Thyroid gland (tissue), 4 donors: ENCODE measurements at regions not wholly inside any gene's neighbourhood (a gene's known extent, or its start where the extent isn't known, plus 50 kb on each side); places are given as distances from the start of the nearest gene placed in this dataset.

ENCODE experiments used
- DNase-seq, 2 donors: peaks; one replicate each; pipeline ENCODE4 v3.0.0-alpha.2; 2019
- H3K27ac ChIP-seq, 3 donors: fragments of 200-600 bp; sonication (generic); 1 replicate in 2 of 3; 2 replicates in 1 of 3; pipeline ENCODE4 v1.5.1; 2016 to 2019; ENCODE audit warnings: mild to moderate bottlenecking in 1 of 3, moderate library complexity in 1 of 3
- H3K27me3 ChIP-seq: fragments of 200-600 bp; sonication (generic); one replicate; pipeline ENCODE4 v1.5.1; 2019
- H3K36me3 ChIP-seq, 2 donors: fragments of 200-600 bp; sonication (generic); one replicate each; pipeline ENCODE4 v1.5.1; 2016 to 2019
- H3K4me1 ChIP-seq, 2 donors: fragments of 200-600 bp; sonication (generic); one replicate each; pipeline ENCODE4 v1.5.1; 2017 to 2019
- H3K4me3 ChIP-seq, 3 donors: fragments of 200-600 bp; sonication (generic); replicated peaks in 1 of 3; 1 replicate in 2 of 3; 2 replicates in 1 of 3; pipeline ENCODE4 v1.5.1; 2016; ENCODE audit warnings: mild to moderate bottlenecking in 1 of 3
- H3K9me3 ChIP-seq: fragments of 200-600 bp; sonication (generic); one replicate; pipeline ENCODE4 v1.5.1; 2017
- POLR2A ChIP-seq, 2 donors: fragments of 450-650 bp; IDR thresholded peaks; one replicate each; pipeline ENCODE4 v1.6.1; 2017; ENCODE audit warnings: antibody characterized with exemption in 2 of 2, mild to moderate bottlenecking in 2 of 2, moderate library complexity in 1 of 2
- WGBS, 2 donors: methylation state at CpG; one replicate each; pipeline ENCODE4 v1.1.5; 2017; 5-methylcytosine and 5-hydroxymethylcytosine counted together
- intact Hi-C: fragments of 100-400 bp; cut with DNase I; formaldehyde crosslinking; loops from one replicate; pipeline ENCODE4 v1.15.1; 2023
- TF ChIP-seq, protein P1 (sequence below), 6 experiments: fragments of 200-600 bp in 3 of 6; fragments of 450-650 bp in 3 of 6; sonication (generic) in 3 of 6; IDR thresholded peaks; one replicate each; pipeline ENCODE4 v1.5.1; 2016 to 2019; ENCODE audit warnings: antibody characterized with exemption in 6 of 6, mild to moderate bottlenecking in 2 of 6, inconsistent platforms in 1 of 6, moderate library complexity in 1 of 6

DNA sequence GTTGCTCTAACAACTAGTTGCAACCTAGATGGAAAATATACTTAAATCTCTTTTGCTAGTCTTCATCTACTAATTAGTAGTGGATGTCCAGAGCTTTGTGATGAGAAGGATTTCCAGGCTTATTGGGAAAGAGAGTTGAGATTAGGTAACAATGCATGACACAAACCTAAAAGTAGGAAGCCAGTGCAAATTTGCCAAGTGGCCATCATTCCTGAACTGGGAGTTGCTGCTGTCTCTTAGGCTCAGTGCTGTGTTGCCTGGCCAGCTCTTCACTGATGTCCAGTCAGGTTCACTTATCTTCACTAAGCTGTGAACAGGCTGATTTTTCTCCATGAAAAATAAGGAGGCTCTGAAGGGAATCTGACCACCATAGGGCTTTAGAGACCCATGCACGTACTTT, 105.6 kb upstream of the AMOT start:
- intact Hi-C loops = no loop called here
- Histone ChIP-seq H3K27me3 (no peaks in the 10 kb centered on the region), H3K27ac (no peak overlapping the region), H3K36me3 (no peaks in the 10 kb centered on the region), H3K4me3 (no peak overlapping the region), H3K4me1 (no peaks in the 10 kb centered on the region), H3K9me3 (no peaks in the 10 kb centered on the region)
- WGBS, 2 donors = 85 to 89% methylated on average over 1 of the region's 1 CpG
- TF ChIP-seq, protein P1, sequence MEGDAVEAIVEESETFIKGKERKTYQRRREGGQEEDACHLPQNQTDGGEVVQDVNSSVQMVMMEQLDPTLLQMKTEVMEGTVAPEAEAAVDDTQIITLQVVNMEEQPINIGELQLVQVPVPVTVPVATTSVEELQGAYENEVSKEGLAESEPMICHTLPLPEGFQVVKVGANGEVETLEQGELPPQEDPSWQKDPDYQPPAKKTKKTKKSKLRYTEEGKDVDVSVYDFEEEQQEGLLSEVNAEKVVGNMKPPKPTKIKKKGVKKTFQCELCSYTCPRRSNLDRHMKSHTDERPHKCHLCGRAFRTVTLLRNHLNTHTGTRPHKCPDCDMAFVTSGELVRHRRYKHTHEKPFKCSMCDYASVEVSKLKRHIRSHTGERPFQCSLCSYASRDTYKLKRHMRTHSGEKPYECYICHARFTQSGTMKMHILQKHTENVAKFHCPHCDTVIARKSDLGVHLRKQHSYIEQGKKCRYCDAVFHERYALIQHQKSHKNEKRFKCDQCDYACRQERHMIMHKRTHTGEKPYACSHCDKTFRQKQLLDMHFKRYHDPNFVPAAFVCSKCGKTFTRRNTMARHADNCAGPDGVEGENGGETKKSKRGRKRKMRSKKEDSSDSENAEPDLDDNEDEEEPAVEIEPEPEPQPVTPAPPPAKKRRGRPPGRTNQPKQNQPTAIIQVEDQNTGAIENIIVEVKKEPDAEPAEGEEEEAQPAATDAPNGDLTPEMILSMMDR (IDR thresholded peaks at IDR 0.05) = no peak
- no peak for TF ChIP-seq POLR2A (IDR thresholded peaks at IDR 0.05)
- DNase-seq = no peak

DNA sequence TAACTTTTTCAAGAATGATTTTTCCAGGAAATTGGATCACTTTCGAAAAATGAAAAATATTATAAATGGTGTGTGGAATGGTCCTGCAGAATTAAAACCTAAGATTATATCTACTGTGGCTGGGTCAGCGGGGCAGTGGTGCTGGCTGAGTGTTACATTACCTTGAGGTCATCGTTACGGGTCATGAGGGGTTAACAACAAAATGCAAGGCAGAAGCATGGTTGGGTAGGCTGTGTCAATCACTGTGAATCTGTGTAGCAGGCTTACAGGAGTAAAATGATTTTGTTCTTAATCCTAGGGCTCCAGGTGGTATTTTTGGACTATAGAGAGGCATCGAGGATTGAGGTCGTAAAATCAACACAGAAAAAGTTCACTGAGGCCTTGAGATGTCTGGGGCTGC, 105.2 kb upstream of the AMOT start:
- DNase-seq = no peak
- H3K36me3 ChIP-seq = no peaks in the 10 kb centered on the region
- no peaks in the 10 kb centered on the region for H3K4me1 ChIP-seq
- no peak overlapping the region for H3K4me3 ChIP-seq
- H3K27me3 ChIP-seq = no peaks in the 10 kb centered on the region
- no peak overlapping the region for H3K27ac ChIP-seq
- TF ChIP-seq POLR2A (IDR thresholded peaks at IDR 0.05) = no peak
- TF ChIP-seq, protein P1 (IDR thresholded peaks at IDR 0.05) = no peak
- no peaks in the 10 kb centered on the region for H3K9me3 ChIP-seq
- 92 to 93% methylated on average over 6 of the region's 6 CpGs for WGBS, 2 donors
- intact Hi-C loops = no loop called here

DNA sequence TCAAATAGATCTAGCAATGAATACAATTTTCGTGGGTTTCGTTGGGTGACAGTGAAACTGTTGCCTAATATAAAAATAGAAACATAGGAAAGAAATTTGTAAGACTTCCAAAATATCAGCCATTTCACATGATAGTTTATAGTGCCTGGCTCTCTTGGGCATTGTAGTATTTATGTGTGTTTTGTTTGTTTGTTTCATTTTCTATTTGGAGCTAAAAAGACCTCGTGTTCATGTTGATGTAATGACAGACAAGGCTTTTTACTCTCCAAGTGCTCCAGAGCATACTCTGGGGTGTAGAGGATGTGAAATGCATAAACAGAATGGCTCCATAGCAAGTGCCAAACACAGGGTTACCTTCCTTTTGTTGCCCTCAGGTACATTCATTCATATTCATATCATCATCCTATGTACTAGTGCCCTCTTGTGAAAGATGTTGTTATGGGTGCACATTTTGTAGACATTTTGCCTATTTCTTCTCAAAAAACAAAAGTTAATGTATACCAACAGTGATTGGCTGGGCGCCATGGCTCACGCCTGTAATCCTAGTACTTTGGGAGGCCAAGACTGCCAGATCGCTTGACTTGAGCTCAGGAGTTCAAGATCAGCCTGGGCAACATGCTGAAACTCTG, 100.7 kb upstream of the AMOT start:
- intact Hi-C loops = no loop called here
- Histone ChIP-seq H3K4me3 (no peak overlapping the region), H3K9me3 (no peaks in the 10 kb centered on the region), H3K27me3 (no peaks in the 10 kb centered on the region), H3K27ac (no peak overlapping the region), H3K36me3 (no peaks in the 10 kb centered on the region), H3K4me1 (no peaks in the 10 kb centered on the region)
- TF ChIP-seq, protein P1 (IDR thresholded peaks at IDR 0.05) = peak in 2 of 6 experiments; percentile 16 to 28
- no peak for TF ChIP-seq POLR2A (IDR thresholded peaks at IDR 0.05)
- no peak for DNase-seq
- 52 to 57% methylated on average over 6 of the region's 6 CpGs for WGBS, 2 donors

DNA sequence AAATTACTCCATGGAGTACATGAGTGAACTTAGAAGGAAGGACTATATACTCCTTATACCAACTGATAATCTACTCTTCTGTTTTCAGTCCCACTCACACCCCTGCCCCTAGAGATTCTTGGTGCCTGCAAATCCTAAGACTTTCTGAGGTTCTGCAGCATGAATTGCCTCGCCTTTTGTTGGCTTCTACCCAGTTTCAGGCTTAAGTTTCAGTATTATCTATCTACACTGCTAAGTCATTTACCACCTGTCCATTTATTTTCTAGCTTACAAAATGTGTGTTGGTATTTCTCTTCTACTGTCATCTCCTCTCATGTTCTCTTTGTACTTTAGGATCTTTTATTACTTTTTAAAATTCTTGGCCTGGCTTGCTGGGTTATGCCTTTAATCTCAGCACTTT, 94.4 kb upstream of the AMOT start:
- intact Hi-C loops = no loop called here
- Histone ChIP-seq H3K4me3 (no peak overlapping the region), H3K27me3 (no peaks in the 10 kb centered on the region), H3K27ac (no peak overlapping the region), H3K9me3 (no peaks in the 10 kb centered on the region), H3K36me3 (no peaks in the 10 kb centered on the region), H3K4me1 (no peaks in the 10 kb centered on the region)
- TF ChIP-seq, protein P1 (IDR thresholded peaks at IDR 0.05) = no peak
- no peak for TF ChIP-seq POLR2A (IDR thresholded peaks at IDR 0.05)
- WGBS, 2 donors = 87 to 91% methylated on average over 1 of the region's 1 CpG
- DNase-seq = no peak

DNA sequence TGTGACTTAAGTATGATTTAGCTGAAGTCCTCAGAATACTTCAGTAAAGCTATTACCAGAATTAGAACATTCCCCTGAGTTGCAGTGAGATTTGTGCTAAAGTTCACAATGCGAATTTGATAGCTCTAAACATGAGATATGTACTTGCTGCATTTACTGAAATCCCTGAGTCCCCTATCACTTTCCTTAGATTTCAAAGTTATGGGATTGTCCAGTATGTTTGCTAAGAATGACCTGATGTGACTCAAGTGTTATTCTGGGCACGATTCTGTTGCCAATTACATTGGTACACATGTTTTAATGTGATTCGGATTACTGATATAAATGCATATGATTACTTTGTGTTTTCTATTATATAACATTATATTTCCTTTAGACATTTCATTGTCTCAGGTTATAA, 91.3 kb upstream of the AMOT start:
- 78 to 91% methylated on average over 3 of the region's 3 CpGs for WGBS, 2 donors
- Histone ChIP-seq H3K27ac (no peak overlapping the region), H3K4me3 (no peak overlapping the region), H3K36me3 (no peaks in the 10 kb centered on the region), H3K27me3 (no peaks in the 10 kb centered on the region), H3K9me3 (no peaks in the 10 kb centered on the region), H3K4me1 (no peaks in the 10 kb centered on the region)
- TF ChIP-seq POLR2A (IDR thresholded peaks at IDR 0.05) = no peak
- TF ChIP-seq, protein P1 (IDR thresholded peaks at IDR 0.05) = no peak
- intact Hi-C loops = no loop called here
- DNase-seq = no peak
